Stimulated activated CD8-positive, alpha-beta memory T cell treated with anti-CD3 and anti-CD28 coated beads, Interleukin-12 subunit alpha, Interleukin-12 subunit beta, amount 100 ng/mL, for 1 hour (primary cell): ENCODE measurements at regions not wholly inside any gene's neighbourhood (a gene's known extent, or its start where the extent isn't known, plus 50 kb on each side); places are given as distances from the start of the nearest gene placed in this dataset.
"Not testable (repeated sequence)": the region's sequence is repeated elsewhere in the genome, so short reads cannot be mapped to it uniquely, and the experiment has no call there.

ENCODE experiments used
- DNase-seq: peaks from one replicate; pipeline ENCODE4 v3.0.0-alpha.2; 2020; ENCODE audit warnings: low read depth

DNA sequence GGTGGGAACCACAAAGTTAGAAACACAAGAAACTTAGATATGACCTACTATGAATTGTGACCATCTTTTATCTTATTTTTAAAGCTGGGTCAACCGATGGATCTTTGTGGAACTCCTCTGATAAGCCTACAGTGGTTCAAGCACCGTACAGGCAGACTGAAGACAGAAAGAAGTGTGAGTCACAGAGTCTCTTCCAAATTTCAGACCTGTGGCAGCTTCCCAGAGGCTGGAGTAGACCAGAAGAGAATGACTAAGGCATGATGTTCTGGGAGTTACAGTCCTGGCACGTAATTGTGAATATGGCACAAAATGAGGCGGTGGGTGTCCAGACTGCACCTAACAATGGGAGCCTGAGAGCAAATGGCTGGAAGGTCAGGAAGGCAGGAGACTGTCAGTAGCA lies 70.0 kb downstream of the LMO4 start:
- no peak for DNase-seq

DNA sequence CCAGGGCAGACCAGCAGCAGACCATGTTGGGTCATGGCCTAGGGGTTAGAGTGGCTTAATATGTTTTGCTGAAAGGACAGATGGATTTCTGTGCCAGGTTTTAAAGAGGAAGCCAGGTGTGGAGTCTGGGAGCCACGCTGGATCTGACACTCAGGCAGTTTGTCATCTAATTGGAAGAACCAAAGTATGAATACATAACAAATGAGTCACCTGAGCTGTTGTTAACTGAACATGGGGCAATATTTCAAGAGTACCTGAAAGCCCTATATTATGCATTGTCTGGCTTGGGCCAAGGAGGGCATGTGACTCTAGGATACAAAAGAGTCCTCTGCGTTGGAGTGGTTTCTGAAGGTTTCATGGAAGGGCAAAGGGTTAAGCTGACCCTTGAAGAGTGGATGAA lies 70.6 kb downstream of the LMO4 start:
- no peak for DNase-seq

DNA sequence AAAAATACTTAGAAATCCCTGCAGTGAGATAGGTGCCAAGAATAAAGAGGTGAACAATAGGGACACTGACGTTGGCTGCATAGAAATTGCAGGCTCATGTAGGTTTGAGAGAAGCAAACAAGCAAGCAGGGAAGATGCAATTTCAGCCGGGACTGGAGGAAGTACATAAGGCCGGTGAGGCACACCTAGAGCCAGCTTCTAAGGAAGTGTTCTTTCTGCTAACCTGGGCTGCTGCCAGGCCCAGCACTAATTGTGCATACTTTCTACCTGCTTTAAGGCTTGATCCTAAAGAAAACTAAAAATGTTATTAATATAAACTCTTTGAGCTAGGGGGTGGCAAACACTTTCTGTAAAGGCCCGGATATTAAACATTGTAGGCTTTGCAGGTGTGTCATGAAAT lies 71.0 kb downstream of the LMO4 start:
- no peak for DNase-seq

DNA sequence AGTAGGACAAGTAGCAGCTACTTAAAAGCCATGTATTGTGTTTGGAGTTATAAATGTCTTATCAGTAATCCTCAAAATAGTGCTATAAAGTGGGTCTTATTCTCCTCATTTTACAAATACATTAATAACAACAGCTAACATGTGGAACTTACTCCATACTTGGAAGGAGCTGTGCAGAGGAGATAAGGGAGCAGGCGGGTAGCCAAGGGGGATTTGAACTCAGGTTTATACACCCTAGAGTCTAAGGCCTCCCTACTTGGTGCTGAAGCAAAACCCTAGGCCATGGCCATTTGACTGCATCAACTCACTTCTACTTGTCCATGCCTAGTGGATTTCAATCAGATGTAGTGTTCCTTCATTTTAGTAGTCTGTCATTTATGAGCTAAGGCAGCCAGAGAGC lies 72.1 kb downstream of the LMO4 start:
- no peak for DNase-seq

DNA sequence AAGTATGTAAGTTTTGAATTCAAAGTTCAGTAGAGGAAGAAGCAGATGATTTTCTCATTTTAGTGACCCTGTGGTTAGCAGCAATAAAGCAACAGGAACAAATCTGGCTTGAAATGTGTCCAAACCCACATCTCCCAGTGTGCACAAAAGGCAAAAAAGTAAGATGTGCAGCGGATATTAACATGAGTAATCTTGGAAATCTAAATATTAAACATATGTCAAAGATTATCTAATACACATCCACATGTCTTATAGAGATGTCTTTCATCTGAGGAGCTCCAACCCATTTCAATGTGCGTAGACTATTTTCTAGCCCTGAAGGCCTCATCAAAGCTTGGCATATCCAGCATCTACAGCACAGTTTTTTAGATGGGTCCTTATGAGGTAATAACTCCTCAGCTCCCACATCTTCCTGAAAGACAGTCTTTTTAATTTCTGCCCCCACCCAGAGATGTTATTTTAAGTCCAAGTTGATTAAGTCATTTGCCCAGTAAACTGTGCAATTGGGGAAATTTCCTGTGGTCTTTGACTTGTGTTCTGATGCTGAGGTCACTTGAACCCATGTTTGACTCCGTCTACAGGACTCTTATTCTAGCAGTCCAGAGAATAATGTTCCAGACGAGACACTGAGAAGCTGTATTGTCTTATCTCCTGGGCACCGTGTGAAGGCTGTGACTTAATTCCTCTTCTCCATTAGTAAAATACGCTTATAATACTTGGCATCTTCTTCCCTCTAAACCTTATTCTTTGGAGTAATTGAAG lies 73.7 kb downstream of the LMO4 start:
- DNase-seq = no peak

DNA sequence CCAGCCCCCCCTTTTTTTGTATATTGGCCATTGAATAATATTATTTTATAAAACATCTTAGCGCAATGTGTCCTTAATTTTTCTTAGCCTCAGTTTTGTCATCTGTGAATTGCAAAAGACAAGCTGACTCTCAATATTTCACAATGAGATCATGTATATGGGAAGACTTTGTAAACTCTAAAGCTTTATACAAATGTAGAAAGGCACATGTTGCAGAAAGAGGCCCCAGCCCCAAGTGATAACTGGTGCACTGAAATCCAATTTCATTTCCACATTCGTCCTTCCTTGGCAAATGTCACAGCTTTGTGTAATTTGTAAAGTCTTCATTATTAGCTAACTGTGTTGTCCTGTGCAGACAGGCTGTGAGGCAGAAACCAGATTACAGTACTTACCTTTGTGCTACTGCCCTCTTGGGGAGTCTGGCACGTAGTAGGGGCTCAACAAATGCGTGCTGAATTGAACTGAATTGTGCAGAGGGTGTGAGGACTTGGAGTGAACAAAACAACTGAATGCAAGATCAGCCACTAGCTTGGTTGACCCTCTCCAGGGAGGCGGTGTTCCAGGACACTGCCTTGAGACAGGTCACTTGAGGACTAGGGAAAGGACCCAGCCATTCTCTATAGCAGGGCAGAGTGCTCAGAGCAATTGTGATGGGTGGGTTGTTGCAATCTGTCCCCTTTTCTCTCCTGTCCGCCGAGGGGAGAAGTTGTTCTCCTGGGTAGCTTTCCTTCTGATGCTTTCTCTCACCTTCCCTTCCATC lies 74.6 kb downstream of the LMO4 start:
- DNase-seq = no peak

DNA sequence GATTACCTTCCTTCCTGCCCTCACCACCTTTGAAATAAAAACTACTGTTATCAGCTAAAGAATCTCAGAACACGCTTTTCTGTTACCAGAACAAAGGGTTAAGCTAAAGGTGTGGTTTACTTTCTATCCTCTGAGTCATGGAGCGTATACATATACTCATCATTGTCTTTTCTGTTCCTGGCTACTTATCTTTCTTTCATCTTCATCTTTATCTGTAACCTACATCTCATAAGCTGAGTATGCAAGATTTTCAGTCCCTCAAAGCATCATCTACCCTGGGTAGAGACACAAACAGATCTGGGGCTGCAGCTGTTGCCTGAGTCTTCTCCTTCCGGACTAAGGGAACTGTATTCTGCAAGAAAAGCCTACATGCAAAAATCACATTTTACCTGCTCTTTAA lies 75.6 kb downstream of the LMO4 start:
- DNase-seq = no peak

DNA sequence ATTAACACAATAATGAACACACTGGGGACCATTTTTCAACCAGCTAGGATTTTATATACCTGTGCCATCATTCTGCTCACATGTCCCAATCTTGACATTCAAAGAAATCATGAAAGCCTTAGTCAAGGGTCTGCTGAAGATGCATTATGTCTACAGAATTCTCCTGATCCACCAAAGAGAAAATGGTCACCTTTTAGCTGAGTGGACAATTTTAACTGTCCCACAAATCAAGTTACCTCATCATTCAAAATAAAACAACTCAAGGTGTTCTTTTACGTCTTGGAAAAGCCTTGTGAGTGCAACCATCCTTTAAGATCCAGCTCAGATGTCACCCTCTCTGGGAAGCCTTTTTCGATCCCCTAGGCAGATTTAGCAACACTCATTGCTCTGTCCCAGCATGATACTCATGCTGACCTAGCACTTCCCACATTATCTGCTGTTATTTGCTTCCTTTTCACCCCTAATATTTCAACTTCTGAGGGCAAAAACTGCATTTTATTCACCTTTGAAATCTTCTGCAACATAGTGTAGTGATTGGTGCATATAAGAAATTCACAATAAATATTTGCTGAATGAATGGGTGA lies 80.1 kb downstream of the LMO4 start:
- DNase-seq = no peak

DNA sequence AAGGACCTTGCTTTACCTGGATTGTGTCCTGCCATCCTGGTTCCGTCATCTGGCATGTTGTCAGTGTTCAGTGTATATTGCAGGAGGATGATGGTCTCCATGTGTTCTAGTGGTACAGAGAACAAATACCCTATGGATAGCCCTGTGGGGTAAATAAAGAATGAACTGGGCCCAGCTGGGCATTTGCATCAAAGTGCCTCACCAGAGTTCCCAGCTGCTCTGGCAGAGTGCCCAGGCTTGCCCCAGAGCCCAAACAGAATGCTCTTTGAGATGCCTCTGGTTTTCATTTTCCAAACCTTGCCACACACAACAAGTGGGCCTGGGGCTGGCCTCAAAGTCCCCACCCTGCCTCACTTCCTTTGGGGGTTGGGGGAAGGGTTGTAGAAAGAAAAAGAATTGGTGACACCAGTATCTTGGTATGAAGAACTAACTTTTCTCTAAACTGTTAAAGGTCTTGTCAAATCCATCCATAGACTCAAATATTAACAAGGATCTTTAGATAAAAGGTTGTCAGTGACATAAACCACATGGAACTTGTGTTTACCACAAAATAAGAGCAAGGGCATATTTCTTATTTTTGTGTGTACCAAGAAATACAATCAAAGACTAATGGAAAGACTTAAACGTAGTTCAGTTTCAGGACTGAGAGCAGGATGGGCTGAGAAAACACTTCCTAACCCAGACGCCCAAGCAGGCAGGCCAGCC lies 82.2 kb downstream of the LMO4 start:
- no peak for DNase-seq

DNA sequence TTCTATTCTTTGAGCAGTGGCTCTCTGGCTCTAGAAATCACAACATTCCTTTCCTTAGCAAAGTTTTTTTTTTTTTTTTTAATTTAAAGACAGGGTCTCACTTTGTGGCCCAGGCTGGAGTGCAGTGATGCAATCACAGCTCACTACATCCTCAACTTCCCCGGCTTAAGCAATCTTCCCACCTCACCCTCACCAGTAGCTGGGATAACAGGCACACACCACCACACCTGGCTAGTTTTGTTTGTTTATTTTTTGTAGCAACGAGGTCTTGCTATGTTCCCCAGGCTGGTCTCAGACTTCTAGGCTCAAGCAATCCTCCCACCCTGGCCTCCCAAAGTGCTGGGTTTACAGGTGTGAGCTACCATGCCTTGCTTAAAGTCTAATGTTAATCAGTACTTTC lies 85.2 kb downstream of the LMO4 start:
- DNase-seq = not testable (repeated sequence)

DNA sequence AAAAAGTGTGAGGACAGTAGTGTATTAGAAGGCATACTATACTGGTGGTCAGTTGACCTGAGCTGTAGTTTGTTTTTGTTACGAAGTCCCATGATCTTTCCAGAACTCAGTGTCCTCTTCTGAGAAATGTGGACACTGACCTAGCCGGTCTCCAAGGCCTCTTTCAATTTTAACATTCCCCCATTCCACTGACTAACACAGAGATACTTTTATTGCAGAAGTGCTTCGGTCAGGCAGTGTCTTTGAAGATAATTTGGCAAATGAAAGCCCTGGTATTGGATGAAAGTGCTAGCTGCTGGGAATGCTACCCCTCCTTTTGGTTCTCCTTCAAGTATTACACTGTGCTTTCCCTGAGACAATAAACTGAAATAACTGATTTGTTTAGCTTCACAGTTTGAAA lies 89.4 kb downstream of the LMO4 start:
- DNase-seq = no peak

DNA sequence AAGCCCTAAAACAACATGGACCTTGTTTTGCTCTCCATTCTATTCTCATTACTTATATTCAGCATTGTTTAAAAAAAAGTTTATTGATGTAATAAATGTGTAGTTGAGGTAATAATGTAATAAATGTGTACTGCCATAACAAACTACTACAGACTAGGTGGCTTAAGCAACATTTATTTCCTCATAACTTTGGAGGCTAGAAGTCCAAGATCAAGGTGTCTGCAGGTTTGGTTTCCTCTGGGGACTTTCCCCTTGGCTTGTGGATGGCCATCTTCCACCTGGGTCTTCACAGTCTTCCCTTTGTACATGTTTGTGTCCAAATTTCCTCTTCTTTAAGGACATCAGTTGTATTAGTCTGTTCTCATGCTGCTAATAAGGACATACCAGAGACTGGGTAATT lies 93.1 kb downstream of the LMO4 start:
- DNase-seq = no peak

DNA sequence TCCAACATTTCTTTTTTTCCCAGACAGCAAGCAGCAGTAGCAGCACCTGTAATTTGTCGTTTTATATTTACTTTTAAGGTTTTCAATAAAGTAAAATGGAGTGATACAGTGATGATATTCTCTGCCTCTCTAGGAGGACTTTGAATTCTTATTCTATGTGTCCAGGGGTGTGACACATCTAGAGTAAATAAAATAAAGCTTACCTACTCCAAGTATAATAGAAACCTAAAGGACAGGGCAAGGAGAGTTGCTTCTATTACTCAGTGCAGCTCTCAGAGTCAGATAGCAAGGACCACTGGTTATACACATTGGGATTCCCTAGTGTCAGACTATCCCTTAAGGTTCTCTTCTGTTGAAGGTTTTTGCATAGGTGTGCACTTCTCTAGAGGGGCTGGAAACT lies 95.9 kb downstream of the LMO4 start:
- no peak for DNase-seq

DNA sequence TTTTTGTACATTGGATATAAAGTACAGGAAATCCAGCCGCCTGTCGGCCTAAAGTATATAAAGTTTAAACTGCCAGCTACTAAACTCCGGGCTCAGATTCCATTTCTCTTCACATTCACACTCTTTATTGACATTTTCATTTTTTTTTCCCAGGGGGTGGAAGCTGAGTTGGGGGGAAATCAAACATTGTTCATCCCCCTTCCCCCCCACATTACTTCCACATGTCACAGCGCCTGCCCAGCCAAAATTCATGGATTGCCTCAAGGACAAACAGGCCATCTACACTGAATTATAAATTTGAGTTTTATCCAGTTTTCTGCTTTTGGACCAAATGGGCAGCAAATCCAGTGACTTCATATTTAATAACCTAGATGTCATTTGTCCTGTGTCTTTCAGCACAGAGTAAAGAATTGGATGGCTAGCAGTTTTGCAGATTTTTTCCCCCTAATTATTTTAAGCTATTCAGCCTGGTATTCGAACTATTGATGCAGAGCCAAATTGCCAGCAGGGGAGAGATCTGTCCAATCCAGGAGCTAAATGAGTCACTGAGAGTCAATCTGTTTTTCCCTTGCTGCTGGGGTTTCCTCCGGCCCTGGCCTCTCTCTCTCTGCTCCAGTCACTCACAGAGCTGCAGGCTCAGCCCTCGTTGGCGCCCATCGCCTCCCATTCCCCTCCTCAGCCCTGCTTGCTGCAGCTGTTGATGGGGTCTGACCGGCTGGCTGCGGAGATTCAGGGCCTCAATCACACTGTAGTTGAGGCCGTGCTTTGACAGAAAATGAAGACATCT lies 98.0 kb downstream of the LMO4 start:
- no peak for DNase-seq

DNA sequence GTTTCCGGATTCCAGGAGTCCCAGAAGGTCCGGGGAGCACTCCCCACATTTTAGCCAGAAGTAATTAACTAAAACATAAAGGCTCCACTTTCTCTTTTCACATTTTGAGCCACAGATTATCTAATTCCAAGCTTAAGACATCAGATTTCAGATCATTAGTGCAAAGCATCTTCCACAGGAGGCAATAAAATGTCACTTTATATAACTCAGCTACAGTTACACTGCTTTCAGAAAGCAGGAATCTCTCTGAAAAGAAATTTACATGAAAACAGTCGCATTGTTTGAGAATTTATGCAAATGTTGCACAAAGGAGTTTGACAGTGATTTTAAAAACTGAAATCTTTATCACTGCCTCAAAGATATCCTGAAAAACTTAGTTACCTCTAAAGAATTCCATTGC lies 99.7 kb downstream of the LMO4 start:
- no peak for DNase-seq

DNA sequence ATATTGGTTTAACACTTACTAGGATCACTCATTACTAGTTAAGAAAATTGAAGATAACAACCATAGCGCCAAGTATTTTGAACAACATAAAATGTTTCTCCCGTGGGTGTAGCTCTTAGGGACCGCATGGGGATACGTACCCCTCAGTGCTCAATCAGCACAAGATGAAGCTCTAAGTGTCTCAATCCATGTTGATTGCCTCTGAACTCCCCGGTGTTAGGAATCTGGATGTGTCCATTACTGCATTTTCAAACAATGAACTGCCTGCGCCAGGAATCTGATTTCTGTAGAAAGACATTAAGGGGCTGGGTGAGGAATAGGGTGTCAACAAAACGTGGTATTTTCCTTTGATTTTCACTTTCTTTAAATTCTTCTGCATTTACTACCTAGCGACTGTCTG lies 100.2 kb downstream of the LMO4 start:
- no peak for DNase-seq

DNA sequence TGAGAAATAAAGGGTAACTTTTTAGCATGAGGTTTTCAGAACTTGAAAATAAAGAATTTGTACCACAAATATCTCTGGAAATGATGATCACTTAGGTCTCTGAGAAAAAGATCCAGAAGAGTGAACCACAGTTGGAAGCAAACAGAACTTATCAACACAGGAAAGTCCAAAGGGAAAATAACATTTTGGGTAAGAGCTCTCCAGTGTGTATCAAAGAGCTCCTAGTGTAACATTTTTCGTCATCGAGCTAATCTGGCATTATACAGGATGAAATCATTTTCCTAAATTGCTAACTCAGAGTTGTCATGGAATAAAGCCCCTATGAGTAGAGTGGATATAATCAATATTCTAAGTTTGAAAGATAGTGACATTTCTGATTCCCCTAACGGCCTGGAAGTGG lies 104.0 kb downstream of the LMO4 start:
- no peak for DNase-seq

DNA sequence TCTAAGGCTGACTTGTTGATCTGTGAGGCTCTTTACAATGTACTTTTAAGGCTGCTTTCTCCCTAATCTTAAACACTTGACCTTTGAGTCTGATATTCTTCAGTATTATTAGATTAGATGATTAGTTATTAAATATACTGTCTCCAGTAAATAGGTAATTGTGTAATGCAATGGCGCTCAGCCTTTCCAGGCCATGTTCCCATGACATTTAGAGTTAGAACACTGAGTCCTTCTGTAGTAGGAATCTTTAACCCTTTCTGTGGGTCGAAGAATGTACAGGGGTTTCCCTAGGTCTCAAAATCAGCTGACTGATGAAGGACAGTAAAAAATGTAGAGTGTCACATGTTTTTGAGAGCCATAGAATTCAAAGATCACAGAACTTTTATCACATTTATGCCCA lies 104.4 kb downstream of the LMO4 start:
- DNase-seq = not testable (repeated sequence)

DNA sequence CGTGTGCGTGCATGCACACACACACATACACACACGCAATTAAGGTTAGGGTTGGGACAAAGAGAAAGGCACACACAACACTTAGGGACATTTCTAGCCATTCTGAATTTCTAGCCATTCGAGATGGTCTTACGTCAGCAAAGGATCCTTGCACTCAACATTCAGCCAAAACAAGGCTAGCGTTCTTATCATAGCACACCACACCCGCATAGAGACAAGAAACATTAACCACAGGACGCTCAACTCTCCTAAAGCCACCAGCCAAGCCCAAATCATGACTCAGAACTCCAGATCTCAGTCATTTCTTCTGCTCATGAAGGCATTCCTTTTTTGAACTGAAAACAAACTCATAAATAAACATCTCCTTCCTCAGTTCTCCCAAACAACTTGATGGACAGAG lies 106.8 kb downstream of the LMO4 start:
- no peak for DNase-seq

DNA sequence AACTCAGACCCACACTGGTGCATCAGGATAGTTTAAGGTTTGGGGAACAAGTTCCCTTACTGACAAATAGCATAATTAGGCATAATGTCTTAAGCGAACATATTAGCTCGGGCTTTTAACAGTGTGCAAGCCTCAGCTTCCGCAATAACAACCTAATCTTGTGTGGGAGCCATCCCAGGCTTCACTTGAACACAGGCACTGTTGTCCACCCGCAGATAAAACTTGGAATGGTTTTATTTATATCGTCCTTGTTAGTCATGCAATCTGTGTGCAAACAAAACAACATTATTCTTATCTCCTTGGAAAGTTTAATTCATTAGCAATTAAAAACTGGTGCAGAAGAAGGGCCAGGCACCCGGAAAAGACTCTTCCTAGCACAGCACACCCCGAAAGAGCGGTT lies 107.4 kb downstream of the LMO4 start:
- not testable (repeated sequence) for DNase-seq

DNA sequence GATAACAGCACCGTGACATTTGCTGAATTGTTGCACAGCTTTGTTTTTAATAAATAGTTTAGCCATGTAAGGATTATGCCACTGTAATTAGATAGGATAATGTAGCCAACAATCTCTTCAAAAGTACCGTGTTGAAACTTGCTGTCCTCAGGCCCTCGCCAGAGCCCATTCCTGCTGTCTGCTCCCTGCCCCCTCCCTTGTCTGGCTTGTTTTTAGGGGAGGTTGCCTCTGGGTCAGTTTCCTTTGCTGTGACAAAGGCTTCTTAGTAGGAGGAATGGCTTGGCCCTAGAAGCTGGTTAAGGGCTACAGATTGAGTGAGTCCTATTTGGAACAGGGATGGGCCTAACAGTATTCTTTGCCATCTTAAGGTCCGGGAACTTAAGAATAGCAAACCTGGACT lies 107.9 kb downstream of the LMO4 start:
- DNase-seq = no peak

DNA sequence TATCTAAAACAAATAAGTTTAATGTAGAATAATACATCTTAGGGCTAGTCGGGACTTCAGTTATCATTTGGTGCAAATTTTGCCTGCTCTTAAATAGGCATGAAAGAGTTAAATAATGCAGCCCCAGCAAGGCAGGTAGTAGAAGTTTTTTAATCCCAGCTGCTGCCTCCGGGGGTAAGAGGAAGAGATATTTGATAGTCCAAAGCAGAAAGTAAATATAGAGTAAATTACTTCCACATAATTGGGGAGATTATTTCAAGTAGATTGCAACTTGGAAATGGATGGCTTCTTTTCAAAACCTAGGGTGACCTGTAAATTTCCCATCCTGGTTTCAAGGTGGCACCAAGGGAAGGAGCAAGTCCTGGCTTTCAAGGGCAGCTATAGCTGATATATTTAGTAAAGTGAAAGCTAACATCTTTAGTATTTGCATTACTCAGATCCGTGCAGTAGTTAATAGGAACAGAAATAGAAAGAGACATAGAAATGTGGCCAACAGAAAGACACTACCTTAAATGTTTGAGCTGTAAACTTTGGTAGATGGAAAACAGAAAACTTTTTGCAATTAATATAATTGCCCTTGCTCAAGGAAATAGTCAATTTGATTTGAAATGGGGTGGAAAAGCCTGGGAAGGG lies 109.1 kb downstream of the LMO4 start:
- no peak for DNase-seq
